Retina (tissue), 1 donor: ENCODE measurements at regions not wholly inside any gene's neighbourhood (a gene's known extent, or its start where the extent isn't known, plus 50 kb on each side); places are given as distances from the start of the nearest gene placed in this dataset.
"Not testable (repeated sequence)": the region's sequence is repeated elsewhere in the genome, so short reads cannot be mapped to it uniquely, and the experiment has no call there.

ENCODE experiments used
- DNase-seq: peaks from one replicate; pipeline ENCODE4 v3.0.0-alpha.2; 2016

DNA sequence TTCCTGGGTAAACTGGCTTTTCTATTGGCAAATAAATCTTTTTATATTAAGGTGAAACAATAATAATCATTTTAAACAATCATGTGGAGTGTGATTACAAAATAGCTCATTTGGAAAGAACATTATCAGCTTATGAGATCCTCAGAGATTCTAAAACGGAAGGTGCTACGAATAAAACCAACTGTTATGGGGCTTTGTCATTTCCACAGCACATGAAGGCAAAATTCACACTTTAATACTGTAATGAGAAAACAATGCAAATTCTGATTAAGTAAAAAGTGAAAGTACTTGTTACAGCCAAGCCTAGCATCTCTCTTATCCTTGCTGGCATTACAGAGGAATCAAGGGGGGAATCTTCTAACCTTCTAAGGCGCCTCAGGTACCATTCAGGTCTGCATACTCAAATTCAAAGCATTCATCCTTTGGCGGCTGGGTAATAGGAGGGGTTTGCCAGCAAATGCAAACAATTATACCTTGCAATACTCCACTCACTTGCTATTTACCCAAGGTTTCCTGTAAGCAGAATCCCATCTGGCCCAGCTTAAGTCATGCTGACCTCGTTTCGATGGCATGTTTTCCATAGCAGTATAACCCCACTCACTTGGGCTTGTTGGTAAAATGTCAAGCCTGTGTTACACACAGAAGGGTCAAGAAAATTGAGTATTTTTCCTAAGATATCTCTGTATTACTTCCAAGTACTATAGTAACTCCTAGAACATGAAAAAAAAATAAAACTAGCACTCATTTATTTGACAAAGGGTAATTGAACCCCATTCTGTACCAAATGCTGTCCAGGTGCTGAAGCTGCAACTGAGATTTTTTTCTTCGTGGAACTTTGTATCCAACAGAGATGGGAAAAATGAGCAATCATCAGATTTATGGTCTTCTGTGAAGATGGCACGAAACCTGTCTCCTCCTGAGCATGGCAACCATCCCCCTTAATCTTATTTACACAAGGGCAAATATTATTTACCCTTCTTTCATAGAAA, 183.7 kb upstream of the LMCD1 start:
- DNase-seq, result no peak

DNA sequence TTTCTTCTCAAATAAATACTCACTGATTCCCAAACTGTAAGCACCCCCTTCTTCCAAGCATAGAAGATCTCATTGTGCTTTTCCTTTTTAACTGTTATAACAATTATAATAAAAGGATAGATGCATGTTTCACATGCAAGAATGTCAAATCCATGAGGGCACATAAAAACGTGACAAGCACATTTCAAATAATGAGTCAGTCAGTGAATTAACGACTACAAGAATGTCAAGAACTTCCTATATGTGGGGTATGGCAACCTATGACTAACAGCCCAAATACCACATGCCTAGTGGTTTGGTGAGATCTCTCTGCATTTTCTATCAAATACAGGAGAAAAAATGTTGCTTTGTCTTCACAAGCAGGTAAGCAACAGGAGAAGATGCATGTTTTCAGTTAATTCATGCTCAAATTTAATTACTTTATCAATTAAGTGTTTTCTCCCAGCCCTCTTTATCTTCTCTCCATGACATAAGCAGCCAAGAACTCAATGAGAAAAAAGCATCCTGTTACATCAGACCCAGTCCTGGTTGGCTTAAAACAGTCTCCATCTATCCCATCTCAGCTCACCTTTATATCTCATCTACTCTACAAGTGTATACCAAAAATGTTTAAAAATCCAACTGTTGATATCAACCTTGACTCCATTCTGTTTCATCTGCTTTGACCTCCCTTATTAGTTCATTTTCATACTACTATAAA, 181.5 kb upstream of the LMCD1 start:
- no peak for DNase-seq

DNA sequence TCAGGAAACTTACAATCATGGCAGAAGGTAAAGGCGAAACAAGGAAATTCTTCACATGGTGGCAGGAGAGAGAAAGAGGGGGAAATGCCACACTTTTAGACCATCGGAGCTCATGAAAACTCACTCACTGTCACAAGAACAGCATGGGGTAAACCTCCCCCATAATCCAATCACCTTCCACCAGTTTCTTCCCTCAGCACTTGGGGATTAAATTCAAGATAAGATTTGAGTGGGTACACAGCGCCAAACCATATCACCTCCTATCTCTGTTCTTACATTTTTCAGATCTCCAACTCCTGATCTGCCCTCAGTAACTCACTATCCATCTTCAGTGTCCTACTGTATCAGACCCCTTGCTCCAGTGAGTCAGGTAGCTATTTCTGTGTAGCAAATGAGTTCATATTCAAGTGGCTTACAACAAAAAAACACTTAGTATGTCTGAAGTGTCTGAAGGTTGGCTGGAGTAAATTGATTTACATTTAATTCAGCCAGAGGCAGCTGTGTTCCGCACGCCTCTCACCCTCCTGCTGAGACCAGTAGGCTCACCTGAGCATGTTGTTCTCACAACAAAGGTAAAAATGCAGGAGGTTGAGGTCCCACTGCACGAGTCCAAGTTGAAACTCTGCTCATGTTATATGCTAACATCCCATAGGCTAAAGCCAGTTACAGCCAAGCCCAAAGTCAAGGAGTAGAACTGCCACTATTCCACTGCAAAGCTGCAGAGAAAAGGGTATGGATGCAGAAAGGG, 180.7 kb upstream of the LMCD1 start:
- DNase-seq, result no peak

DNA sequence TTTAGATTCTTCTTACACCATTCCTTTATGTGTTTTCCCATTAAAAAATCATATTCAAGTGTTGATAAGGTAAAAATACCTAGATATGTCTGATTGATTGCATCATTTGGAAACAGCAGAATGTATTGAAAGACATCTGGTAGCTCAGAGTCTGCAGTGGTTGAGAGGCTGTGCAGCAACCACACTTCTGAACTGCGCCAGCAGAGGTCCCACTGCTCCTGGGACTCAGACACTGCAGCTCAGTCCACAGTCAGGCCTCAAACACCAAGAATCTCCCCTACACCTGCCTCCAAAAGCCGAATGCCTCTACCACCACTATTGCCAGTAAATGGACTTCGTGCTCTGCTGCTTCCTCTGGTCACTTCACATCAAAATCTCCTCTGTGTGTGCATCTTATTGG, 176.9 kb upstream of the LMCD1 start:
- no peak for DNase-seq

GRCh38 chr3:8325306-8325705, 176.3 kb upstream of the LMCD1 start:
- no peak for DNase-seq

DNA sequence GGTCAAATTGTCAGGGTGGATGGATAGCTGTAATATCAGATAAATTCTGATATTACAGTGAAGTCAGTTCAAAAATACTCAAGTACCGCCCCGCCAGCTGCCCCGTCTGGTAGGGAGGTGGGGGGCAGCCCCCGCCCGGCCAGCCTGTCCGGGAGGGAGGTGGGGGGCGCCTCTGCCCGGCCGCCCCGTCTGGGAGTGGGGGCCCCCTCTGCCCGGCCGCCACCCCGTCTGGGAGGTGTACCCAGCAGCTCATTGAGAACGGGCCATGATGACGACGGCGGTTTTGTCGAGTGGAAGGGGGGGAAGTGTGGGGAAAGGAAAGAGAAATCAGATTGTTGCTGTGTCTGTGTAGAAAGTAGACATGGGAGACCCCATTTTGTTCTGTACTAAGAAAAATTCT, 175.8 kb upstream of the LMCD1 start:
- not testable (repeated sequence) for DNase-seq

DNA sequence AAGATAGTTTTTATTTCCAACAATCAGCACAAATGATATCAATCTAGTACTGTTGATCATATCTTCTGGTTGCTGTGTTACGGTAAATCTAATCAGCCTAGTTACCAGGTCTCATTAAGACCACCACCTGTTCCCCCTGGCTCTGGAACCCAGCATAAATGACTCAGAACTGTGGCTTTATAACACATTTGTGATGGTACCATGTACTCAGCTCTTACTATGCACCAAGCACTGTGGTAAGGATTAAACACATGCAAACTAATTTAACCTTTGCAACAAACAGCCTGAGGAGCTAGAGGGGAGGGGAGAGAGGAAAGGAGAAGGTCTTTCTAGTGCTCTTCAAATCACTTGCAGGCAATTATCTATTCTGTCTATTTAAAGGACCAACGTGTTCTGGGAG, 173.9 kb upstream of the LMCD1 start:
- DNase-seq, result no peak

- peak; percentile 43 for DNase-seq
Measured at GRCh38 chr3:8328967-8329366, 172.7 kb upstream of the LMCD1 start.

DNA sequence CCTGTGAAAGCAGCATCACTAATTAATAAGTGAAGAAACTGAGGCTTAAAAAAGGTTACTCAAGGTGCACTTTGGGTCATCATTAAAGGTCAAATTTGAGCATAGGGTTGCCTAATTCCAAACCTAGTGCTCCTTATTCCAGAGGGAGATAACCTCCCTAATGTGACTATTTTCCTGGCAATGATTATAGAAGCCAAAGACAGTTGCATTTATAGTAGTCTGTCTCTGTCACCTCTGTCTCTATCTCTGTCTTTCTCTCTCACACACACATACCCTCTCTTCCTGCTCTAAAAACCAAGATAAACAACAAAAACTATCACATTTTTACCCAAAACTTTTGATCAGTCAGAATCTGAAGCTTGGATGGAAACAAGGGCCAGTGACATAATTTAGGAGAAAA, 172.0 kb upstream of the LMCD1 start:
- DNase-seq, result no peak

- DNase-seq, result no peak
Measured at GRCh38 chr3:8336456-8336855, 165.2 kb upstream of the LMCD1 start.

DNA sequence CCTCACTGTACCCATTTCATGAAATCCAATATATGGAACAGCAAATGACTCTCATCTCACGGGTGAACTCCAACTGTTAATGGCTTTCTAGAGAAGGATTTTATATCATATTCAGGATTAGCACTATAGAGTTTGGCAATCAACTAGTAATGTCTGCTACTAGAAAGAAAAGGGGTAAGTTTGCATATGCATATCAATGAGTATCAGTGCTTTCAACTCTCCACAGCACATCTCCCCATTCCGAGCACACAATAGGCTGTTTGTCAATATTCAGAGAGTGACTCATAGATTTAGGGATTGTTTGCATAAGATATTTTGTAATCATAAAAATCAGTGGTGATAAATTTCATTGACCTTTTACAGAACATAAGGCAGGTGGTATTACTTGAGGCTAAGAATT, 163.2 kb upstream of the LMCD1 start:
- no peak for DNase-seq

DNA sequence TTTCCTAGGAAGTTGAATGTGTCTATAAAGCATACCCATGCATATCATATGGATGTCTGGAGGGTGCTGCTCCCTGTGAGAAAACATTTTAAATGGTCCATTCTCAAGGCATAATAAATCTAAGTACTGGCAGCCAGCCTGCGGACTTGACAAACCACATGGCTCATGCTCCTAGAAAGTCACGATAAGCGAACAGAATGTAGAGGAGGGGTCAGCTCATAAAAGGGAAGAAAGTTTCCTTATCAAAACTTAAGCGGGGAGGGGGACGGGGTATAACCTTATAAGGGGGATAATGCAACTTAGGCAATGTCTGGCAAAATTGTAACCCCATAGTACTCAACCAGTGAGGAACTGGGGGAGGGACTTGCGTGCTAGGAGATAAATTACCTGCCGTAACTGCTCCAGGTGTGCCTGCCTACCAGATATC, 159.8 kb upstream of the LMCD1 start:
- DNase-seq, result no peak

GRCh38 chr3:8343058-8343457, 158.6 kb upstream of the LMCD1 start:
- DNase-seq, result no peak

DNA sequence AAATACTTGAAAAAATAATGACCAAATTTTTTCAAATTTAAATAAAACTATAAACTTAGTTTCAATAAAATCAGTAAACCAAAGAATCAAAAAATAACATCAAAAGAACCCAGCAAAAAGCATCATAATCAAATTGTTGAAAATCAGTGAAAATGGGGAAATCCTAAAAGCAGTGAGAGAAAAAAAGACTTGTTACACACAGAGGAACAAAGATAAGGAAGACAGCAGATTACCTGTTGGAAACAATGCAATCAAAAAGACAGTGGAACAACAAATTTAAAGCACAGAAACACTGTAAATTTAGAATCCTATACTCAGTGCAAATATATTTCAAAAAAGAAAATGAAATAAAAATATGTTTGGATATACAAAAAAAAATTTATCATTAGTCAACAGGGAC, 156.2 kb upstream of the LMCD1 start:
- no peak for DNase-seq

DNA sequence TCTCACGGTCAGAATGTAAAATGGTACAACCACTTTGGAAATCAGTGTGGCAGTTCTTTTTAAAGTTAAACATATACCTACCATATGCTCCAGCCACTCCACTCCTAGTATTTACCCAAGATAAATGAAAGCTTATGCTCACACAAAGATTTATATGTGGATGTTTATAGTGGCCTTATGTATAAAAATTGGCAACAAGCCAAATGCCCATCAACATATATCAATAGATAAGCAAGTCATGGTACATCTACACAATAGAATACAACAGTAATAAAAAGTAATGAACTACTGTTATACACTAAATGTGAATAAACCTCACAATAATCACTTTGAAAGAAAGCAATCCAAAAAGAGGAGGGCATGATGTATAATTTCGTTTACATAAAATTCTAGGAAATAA, 153.5 kb upstream of the LMCD1 start:
- no peak for DNase-seq

GRCh38 chr3:8352475-8352874, 149.1 kb upstream of the LMCD1 start:
- no peak for DNase-seq

GRCh38 chr3:8353364-8353763, 148.3 kb upstream of the LMCD1 start:
- no peak for DNase-seq

DNA sequence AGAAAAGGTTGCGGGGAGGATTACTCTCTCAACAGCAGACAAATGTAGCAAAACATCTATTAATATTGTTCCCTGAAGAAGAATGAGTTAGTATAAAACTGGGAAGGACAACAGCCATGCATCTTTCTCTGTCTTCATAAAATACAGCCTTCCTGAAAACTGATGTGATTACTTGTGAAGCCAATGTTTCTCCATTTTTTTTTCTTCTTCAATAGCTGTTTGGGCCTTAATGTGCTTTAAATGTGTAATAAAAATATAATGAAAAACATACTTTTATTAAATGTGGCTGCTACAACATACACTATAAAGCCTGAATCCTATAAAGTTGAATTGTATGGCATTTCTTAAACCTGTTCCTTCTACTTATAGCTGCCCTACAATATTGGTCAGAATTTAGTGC, 146.3 kb upstream of the LMCD1 start:
- no peak for DNase-seq

GRCh38 chr3:8356066-8356465, 145.6 kb upstream of the LMCD1 start:
- DNase-seq, result not testable (repeated sequence)

DNA sequence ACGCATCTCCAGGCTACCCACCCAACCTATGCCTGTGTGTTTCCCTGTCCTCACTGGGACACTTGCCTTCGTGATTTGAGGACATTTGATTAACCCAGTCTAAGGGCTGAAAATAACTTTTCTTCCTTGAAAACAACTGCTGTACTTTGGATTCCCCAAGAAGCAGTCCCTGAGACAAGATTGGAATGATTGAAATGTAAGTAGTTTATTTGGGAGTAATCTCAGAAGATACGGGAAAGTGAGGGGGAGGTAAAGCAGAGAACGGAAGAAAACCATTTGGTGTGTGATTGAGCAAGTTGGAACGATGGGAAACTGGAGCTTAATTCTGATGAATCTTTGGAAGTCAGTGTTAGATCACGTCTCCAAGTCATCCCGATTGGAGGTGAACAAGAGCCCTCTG, 143.8 kb upstream of the LMCD1 start:
- DNase-seq, result no peak

DNA sequence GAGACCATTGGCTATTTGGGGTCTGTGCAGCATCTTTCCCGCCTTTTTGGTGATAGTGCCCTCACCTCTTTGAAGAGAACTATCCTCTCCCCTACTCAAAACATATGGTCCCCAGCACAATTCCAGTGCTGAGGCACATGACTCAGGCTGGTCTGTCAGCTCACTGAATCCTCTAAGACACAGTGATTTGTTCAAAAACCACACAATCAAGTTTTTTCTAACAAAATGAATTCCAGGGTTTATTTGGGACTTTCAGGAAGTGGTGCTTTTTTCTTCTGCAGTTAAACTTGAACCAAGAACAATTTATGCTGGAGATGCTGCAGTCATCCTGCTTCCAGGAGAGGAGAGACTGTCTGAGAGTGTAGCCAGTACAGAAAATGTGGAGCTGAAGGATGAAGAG, 142.5 kb upstream of the LMCD1 start:
- DNase-seq, result no peak

DNA sequence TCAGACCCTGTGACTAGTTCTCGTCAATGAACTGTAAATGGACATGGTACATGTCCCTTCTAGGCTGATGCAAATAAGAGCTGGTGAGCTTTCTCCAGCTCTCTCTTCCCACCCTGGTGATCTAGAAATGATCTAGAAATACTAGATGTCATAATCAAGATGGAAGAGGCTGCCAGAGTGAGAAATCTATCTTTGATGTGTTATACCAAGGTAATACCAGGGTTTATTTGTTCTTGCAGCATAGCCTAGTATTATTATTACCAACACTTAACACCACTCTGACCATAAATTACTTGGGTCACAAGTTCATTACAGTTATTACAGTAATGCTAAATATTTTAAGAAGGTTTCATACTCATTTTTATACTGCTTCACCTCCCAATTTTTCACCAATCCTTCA, 138.4 kb upstream of the LMCD1 start:
- no peak for DNase-seq

GRCh38 chr3:8365541-8365940, 136.1 kb upstream of the LMCD1 start:
- peak; percentile 20 for DNase-seq
